SK-N-SH (cell line): ENCODE measurements at regions not wholly inside any gene's neighbourhood (a gene's known extent, or its start where the extent isn't known, plus 50 kb on each side); places are given as distances from the start of the nearest gene placed in this dataset.

Experiments
- CTCF ChIA-PET: fragments of 300-600, 350-600 bp; formaldehyde crosslinking; extraction: SDS; loops from one replicate; lab custom pipeline; 2021; lab: Yijun Ruan, JAX
- POLR2A ChIA-PET: fragments of 350-600 bp; sonication (Branson Sonifier 250); formaldehyde crosslinking; extraction: SDS; loops from one replicate; lab custom pipeline; 2020; ENCODE audit warnings: antibody characterized with exemption, inconsistent platforms; lab: Yijun Ruan, JAX
- DNase-seq: peaks from one replicate; pipeline ENCODE4 v3.0.0; 2012
- H2AFZ ChIP-seq: fragments of 200-600 bp; sonication (generic); 2 replicates; pipeline ENCODE4 v1.8.1; 2016; ENCODE audit warnings: antibody characterized with exemption, mild to moderate bottlenecking, low read depth
- H3F3A ChIP-seq: fragments of 200-600 bp; sonication (generic); replicated peaks from 2 replicates; pipeline ENCODE3; 2016; ENCODE audit warnings: antibody characterized with exemption, mild to moderate bottlenecking; ENCODE audit not compliant: insufficient read depth
- H3K27ac ChIP-seq, 2 experiments: fragments of 200-500 bp in 1 of 2; fragments of 200-600 bp in 1 of 2; sonication (Bioruptor generic) in 1 of 2; sonication (generic), shearing (Covaris generic) in 1 of 2; 2 replicates each; pipeline versions ENCODE4 v1.5.1 to v1.6.1; 2014 to 2016; ENCODE audit warnings: low read depth in 2 of 2, inconsistent platforms in 1 of 2, low read length in 1 of 2, mild to moderate bottlenecking in 1 of 2, mixed read lengths in 1 of 2
- H3K27me3 ChIP-seq: fragments of 200-600 bp; sonication (generic), shearing (Covaris generic); 2 replicates; pipeline ENCODE4 v1.6.1; 2016; ENCODE audit warnings: mixed run types; ENCODE audit not compliant: insufficient read depth
- H3K36me3 ChIP-seq, 2 experiments: fragments of 200-500 bp in 1 of 2; fragments of 200-600 bp in 1 of 2; sonication (Bioruptor generic) in 1 of 2; sonication (generic) in 1 of 2; replicated peaks in 1 of 2; 2 replicates each; pipeline versions ENCODE3 to v1.5.1; 2014 to 2016; ENCODE audit warnings: low read length in 1 of 2, mild to moderate bottlenecking in 1 of 2; ENCODE audit not compliant: insufficient read depth in 2 of 2, control insufficient read depth in 1 of 2
- H3K4me1 ChIP-seq, 2 experiments: fragments of 200-500 bp in 1 of 2; fragments of 200-600 bp in 1 of 2; sonication (Bioruptor generic) in 1 of 2; sonication (generic), shearing (Covaris generic) in 1 of 2; 2 replicates each; pipeline versions ENCODE4 v1.5.1 to v1.6.1; 2014 to 2016; ENCODE audit warnings: low read depth in 1 of 2, low read length in 1 of 2, mixed run types in 1 of 2; ENCODE audit not compliant: insufficient read depth in 2 of 2, control insufficient read depth in 1 of 2
- H3K4me2 ChIP-seq: fragments of 200-600 bp; sonication (generic), shearing (Covaris generic); 2 replicates; pipeline ENCODE4 v1.6.1; 2017; ENCODE audit warnings: mixed run types
- H3K4me3 ChIP-seq, 2 experiments: fragments of 200-500 bp in 1 of 2; fragments of 200-600 bp in 1 of 2; sonication (Bioruptor generic) in 1 of 2; sonication (generic), shearing (Covaris generic) in 1 of 2; 2 replicates each; pipeline versions ENCODE4 v1.5.1 to v1.8.1; 2014 to 2016; ENCODE audit warnings: low read depth in 2 of 2, inconsistent platforms in 1 of 2, low read length in 1 of 2, mild to moderate bottlenecking in 1 of 2, mixed read lengths in 1 of 2, moderate library complexity in 1 of 2
- H3K79me2 ChIP-seq: fragments of 200-600 bp; sonication (generic); 2 replicates; pipeline ENCODE4 v1.8.1; 2017; ENCODE audit warnings: mild to moderate bottlenecking; ENCODE audit not compliant: insufficient read depth
- H3K9ac ChIP-seq: fragments of 200-600 bp; sonication (generic); 2 replicates; pipeline ENCODE4 v1.6.1; 2017; ENCODE audit warnings: mixed run types
- H3K9me2 ChIP-seq: fragments of 200-600 bp; sonication (generic); 2 replicates; pipeline ENCODE4 v1.6.1; 2017; ENCODE audit warnings: mixed run types
- H3K9me3 ChIP-seq: fragments of 200-600 bp; sonication (generic); 2 replicates; pipeline ENCODE4 v1.6.1; 2017; ENCODE audit warnings: mixed run types, mild to moderate bottlenecking, moderate library complexity
- H4K20me1 ChIP-seq: fragments of 200-600 bp; sonication (generic); 2 replicates; pipeline ENCODE4 v1.6.1; 2017; ENCODE audit warnings: mild to moderate bottlenecking, mixed run types; ENCODE audit not compliant: insufficient read depth
- CHD2 ChIP-seq: fragments of 150-350 bp; IDR thresholded peaks from 2 replicates; pipeline ENCODE4 v1.6.1; 2018; ENCODE audit warnings: low read length; ENCODE audit not compliant: partially characterized antibody
- EP300 ChIP-seq, 2 experiments: IDR thresholded peaks; 2 replicates each; pipeline versions ENCODE4 v1.4.0 to v1.6.1; 2012; ENCODE audit warnings: borderline replicate concordance in 1 of 2, low read depth in 1 of 2, low read length in 1 of 2
- EZH2phosphoT487 ChIP-seq: fragments of 200-600 bp; sonication (generic); IDR thresholded peaks from 2 replicates; pipeline ENCODE4 v1.6.1; 2017; ENCODE audit warnings: low read depth, mixed run types, mild to moderate bottlenecking, antibody characterized with exemption, moderate library complexity, borderline replicate concordance
- FOSL2 ChIP-seq: IDR thresholded peaks from 2 replicates; pipeline ENCODE4 v1.4.0; 2012; ENCODE audit warnings: low read depth, mild to moderate bottlenecking, moderate library complexity, borderline replicate concordance
- GATA2 ChIP-seq: sonication (generic); formaldehyde crosslinking; IDR thresholded peaks from 2 replicates; pipeline ENCODE4 v1.5.0; 2020; ENCODE audit warnings: mild to moderate bottlenecking, missing genetic modification reagents
- JUND ChIP-seq: IDR thresholded peaks from 2 replicates; pipeline ENCODE4 v1.4.0; 2012
- MEF2A ChIP-seq: IDR thresholded peaks from 2 replicates; pipeline ENCODE4 v1.4.0; 2012; ENCODE audit warnings: low read depth, borderline replicate concordance
- MXI1 ChIP-seq: IDR thresholded peaks from 2 replicates; pipeline ENCODE4 v1.6.1; 2012; ENCODE audit warnings: mild to moderate bottlenecking, low read depth, low read length, improper control_type of control experiment
- NFIC ChIP-seq: IDR thresholded peaks from 2 replicates; pipeline ENCODE4 v1.4.0; 2012; ENCODE audit warnings: borderline replicate concordance
- POLR2AphosphoS5 ChIP-seq: IDR thresholded peaks from 2 replicates; pipeline ENCODE4 v1.6.1; 2012; ENCODE audit warnings: low read depth, low read length
- RAD21 ChIP-seq: IDR thresholded peaks from 2 replicates; pipeline ENCODE4 v1.6.1; 2012; ENCODE audit warnings: mild to moderate bottlenecking, low read length
- RFX5 ChIP-seq: IDR thresholded peaks from 2 replicates; pipeline ENCODE4 v1.6.1; 2012; ENCODE audit warnings: mild to moderate bottlenecking, improper control_type of control experiment, low read length
- TAF1 ChIP-seq: IDR thresholded peaks from 2 replicates; pipeline ENCODE4 v1.6.1; 2012; ENCODE audit warnings: low read depth, mild to moderate bottlenecking, low read length, moderate library complexity, borderline replicate concordance
- TCF12 ChIP-seq: IDR thresholded peaks from 2 replicates; pipeline ENCODE4 v1.4.0; 2012
- TEAD4 ChIP-seq: IDR thresholded peaks from 2 replicates; pipeline ENCODE4 v1.4.0; 2012; ENCODE audit warnings: mild to moderate bottlenecking, borderline replicate concordance; ENCODE audit not compliant: insufficient read depth
- YY1 ChIP-seq: IDR thresholded peaks from 2 replicates; pipeline ENCODE4 v1.4.0; 2012; ENCODE audit warnings: low read depth, mild to moderate bottlenecking
- WGBS: methylation state at CpG from one replicate; pipeline ENCODE4 v1.1.6; 2017; ENCODE audit warnings: low lambda C conversion rate; 5-methylcytosine and 5-hydroxymethylcytosine counted together
- TF ChIP-seq, protein P1 (sequence below): fragments of 200-600 bp; sonication (generic); IDR thresholded peaks from 2 replicates; pipeline ENCODE4 v1.6.1; 2017; ENCODE audit warnings: antibody characterized with exemption, mild to moderate bottlenecking, moderate library complexity
- TF ChIP-seq, protein P2 (sequence below): IDR thresholded peaks from 2 replicates; pipeline ENCODE4; 2012
- TF ChIP-seq, protein P3 (sequence below): IDR thresholded peaks from 2 replicates; pipeline ENCODE4 v1.4.0; 2012; ENCODE audit warnings: low read depth, borderline replicate concordance
- TF ChIP-seq, protein P4 (sequence below): fragments of 150-350 bp; IDR thresholded peaks from 2 replicates; pipeline ENCODE4 v1.6.1; 2017; ENCODE audit warnings: antibody characterized with exemption, low read length, low read depth, borderline replicate concordance
- TF ChIP-seq, protein P5 (sequence below): IDR thresholded peaks from 2 replicates; pipeline ENCODE4 v1.4.0; 2012; ENCODE audit warnings: low read depth, borderline replicate concordance
- TF ChIP-seq, protein P6 (sequence below): IDR thresholded peaks from 2 replicates; pipeline ENCODE4 v1.4.0; 2012; ENCODE audit warnings: low read depth

DNA sequence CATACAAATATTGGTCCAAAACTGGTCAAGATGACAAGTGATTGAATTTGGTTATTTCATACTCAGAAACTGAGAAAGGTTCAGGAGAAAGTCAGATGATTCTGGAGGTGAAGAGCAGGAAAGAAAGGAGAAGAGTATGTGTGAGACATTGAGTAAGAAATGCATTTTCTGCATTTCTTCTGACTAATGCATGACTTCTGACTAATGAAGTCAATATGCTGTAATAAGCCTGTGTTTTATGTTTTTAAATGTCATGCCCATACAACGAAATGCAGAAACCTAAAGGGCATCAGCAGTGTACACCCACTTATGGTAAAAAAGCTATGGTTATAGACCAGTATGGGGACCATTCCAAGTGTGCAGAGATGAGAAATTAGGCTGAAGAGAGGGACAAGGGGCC, 1227.8 kb upstream of the SORCS1 start:
- CTCF ChIA-PET, result no interaction called here
- no peak for TF ChIP-seq MEF2A
- peak; percentile 93 for TF ChIP-seq TCF12
- peak; percentile 74 for TF ChIP-seq FOSL2
- TF ChIP-seq NFIC, result 0 out of 2 replicates have a peak, but pooled peaks have one; percentile 24
- no peak for TF ChIP-seq YY1
- no peak for TF ChIP-seq RFX5
- TF ChIP-seq TAF1, result no peak
- TF ChIP-seq CHD2, result no peak
- TF ChIP-seq, protein P1, sequence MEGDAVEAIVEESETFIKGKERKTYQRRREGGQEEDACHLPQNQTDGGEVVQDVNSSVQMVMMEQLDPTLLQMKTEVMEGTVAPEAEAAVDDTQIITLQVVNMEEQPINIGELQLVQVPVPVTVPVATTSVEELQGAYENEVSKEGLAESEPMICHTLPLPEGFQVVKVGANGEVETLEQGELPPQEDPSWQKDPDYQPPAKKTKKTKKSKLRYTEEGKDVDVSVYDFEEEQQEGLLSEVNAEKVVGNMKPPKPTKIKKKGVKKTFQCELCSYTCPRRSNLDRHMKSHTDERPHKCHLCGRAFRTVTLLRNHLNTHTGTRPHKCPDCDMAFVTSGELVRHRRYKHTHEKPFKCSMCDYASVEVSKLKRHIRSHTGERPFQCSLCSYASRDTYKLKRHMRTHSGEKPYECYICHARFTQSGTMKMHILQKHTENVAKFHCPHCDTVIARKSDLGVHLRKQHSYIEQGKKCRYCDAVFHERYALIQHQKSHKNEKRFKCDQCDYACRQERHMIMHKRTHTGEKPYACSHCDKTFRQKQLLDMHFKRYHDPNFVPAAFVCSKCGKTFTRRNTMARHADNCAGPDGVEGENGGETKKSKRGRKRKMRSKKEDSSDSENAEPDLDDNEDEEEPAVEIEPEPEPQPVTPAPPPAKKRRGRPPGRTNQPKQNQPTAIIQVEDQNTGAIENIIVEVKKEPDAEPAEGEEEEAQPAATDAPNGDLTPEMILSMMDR, result no peak
- TF ChIP-seq, protein P2, sequence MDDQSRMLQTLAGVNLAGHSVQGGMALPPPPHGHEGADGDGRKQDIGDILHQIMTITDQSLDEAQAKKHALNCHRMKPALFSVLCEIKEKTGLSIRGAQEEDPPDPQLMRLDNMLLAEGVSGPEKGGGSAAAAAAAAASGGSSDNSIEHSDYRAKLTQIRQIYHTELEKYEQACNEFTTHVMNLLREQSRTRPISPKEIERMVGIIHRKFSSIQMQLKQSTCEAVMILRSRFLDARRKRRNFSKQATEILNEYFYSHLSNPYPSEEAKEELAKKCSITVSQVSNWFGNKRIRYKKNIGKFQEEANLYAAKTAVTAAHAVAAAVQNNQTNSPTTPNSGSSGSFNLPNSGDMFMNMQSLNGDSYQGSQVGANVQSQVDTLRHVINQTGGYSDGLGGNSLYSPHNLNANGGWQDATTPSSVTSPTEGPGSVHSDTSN, result peak; percentile 66
- TF ChIP-seq RAD21, result no peak
- TF ChIP-seq TEAD4, result peak; percentile 61; the same call in 1 of the 2 replicates
- TF ChIP-seq, protein P3, sequence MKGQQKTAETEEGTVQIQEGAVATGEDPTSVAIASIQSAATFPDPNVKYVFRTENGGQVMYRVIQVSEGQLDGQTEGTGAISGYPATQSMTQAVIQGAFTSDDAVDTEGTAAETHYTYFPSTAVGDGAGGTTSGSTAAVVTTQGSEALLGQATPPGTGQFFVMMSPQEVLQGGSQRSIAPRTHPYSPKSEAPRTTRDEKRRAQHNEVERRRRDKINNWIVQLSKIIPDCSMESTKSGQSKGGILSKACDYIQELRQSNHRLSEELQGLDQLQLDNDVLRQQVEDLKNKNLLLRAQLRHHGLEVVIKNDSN, result no peak
- peak; percentile 26; the same call in 1 of the 2 replicates for TF ChIP-seq POLR2AphosphoS5
- TF ChIP-seq, protein P4, sequence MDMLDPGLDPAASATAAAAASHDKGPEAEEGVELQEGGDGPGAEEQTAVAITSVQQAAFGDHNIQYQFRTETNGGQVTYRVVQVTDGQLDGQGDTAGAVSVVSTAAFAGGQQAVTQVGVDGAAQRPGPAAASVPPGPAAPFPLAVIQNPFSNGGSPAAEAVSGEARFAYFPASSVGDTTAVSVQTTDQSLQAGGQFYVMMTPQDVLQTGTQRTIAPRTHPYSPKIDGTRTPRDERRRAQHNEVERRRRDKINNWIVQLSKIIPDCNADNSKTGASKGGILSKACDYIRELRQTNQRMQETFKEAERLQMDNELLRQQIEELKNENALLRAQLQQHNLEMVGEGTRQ, result no peak
- TF ChIP-seq JUND, result peak; percentile 64
- TF ChIP-seq GATA2 (CRISPR knock-in tag), result no peak
- TF ChIP-seq EZH2phosphoT487, result no peak
- TF ChIP-seq, protein P5, sequence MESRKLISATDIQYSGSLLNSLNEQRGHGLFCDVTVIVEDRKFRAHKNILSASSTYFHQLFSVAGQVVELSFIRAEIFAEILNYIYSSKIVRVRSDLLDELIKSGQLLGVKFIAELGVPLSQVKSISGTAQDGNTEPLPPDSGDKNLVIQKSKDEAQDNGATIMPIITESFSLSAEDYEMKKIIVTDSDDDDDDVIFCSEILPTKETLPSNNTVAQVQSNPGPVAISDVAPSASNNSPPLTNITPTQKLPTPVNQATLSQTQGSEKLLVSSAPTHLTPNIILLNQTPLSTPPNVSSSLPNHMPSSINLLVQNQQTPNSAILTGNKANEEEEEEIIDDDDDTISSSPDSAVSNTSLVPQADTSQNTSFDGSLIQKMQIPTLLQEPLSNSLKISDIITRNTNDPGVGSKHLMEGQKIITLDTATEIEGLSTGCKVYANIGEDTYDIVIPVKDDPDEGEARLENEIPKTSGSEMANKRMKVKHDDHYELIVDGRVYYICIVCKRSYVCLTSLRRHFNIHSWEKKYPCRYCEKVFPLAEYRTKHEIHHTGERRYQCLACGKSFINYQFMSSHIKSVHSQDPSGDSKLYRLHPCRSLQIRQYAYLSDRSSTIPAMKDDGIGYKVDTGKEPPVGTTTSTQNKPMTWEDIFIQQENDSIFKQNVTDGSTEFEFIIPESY, result no peak
- no peak for TF ChIP-seq MXI1
- TF ChIP-seq, protein P6, sequence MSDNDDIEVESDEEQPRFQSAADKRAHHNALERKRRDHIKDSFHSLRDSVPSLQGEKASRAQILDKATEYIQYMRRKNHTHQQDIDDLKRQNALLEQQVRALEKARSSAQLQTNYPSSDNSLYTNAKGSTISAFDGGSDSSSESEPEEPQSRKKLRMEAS, result no peak
- TF ChIP-seq EP300 (IDR thresholded peaks at IDR 0.05; ENCODE audit: borderline replicate concordance in 1 of 2, low read depth in 1 of 2, low read length in 1 of 2), result peak in 1 of 2 experiments; percentile 65; a peak in 1 of 4 replicates
- TF ChIP-seq, all 33 proteins: peak for 8
- Histone ChIP-seq H3K4me2 (peak overlapping the region; percentile 25; the same call in 1 of the 2 replicates), H2AFZ (no peak overlapping the region), H3K4me3 (no peak overlapping the region), H3K27ac (peak overlapping the region in 1 of 2 experiments; percentile 50; a peak in 2 of 4 replicates), H3K79me2 (no peaks in the 10 kb centered on the region), H3K9me2 (no peaks in the 10 kb centered on the region), H3F3A (peaks cover 4% of the 10 kb centered on the region), H4K20me1 (no peaks in the 10 kb centered on the region), H3K4me1 (peaks cover 3 to 21% of the 10 kb centered on the region in 2 experiments; a peak in 3 of 4 replicates), H3K9me3 (no peaks in the 10 kb centered on the region), H3K36me3 (no peaks in the 10 kb centered on the region), H3K27me3 (no peaks in the 10 kb centered on the region), H3K9ac (no peak overlapping the region)
- POLR2A ChIA-PET, result no interaction called here
- no peak for DNase-seq
- WGBS, result 6% methylated on average over 1 of the region's 1 CpG
